ENCODE measurements at regions not wholly inside any gene's neighbourhood (a gene's known extent, or its start where the extent isn't known, plus 50 kb on each side); places are given as distances from the start of the nearest gene placed in this dataset.

- peak; percentile 55 for DNase-seq (ENCODE audit: low read depth)
- no peak overlapping the region for H3K4me3 ChIP-seq (ENCODE audit: low read depth, low read length)
- no peak for TF ChIP-seq CTCF (IDR thresholded peaks at IDR 0.05; ENCODE audit: insufficient read depth, low read depth, low read length, missing control alignments)
Observed at GRCh38 chr3:72474775-72475174, 373.5 kb downstream of the SHQ1 start.

DNA sequence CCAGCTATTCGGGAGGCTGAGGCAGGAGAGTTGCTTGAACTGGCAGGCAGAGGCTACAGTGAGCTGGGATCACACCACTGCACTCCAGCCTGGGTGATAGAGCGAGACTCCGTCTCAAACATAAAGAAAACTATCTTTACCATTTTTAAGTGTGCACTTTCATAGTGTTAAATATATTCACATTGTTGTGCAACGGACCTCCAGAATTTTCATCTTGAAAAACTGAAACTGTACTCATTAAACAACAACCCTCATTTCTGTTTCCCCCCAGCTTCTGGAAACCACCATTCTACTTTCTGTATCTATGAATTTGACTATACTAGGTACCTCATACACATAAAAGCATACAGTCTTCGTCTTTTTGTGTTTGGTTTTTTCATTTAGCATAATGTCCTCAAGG, 375.1 kb downstream of the SHQ1 start:
- DNase-seq (ENCODE audit: low read depth) = peak; percentile 78
- no peak for TF ChIP-seq CTCF (IDR thresholded peaks at IDR 0.05; ENCODE audit: insufficient read depth, low read depth, low read length, missing control alignments)
- no peak overlapping the region for H3K4me3 ChIP-seq (ENCODE audit: low read depth, low read length)

DNA sequence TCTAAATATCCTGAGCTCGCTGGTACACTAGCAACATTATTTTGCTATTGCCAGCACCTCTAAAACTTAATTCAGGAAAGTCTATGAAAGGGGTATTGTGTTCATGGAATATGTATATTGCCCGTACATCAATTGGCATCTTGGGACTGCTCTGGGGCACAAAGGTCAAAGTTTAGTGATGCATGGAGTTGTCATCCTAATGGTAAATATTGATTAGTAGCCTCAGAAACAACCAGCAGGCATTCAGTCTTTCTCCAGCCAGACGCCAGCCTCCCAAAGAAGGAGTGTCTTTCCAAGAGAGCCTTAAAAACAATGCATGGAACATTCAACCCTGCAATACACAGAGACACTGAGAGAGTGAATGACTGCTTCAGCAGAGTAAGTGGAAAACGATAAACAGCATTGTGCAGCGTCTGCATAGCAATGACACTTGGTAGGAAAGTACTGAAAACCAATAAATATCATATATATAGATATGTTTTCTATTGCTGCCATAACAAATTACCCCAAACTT, 377.3 kb downstream of the SHQ1 start:
- DNase-seq (ENCODE audit: low read depth) = no peak
- no peak overlapping the region for H3K4me3 ChIP-seq (ENCODE audit: low read depth, low read length)
- TF ChIP-seq CTCF (IDR thresholded peaks at IDR 0.05; ENCODE audit: insufficient read depth, low read depth, low read length, missing control alignments) = no peak

DNA sequence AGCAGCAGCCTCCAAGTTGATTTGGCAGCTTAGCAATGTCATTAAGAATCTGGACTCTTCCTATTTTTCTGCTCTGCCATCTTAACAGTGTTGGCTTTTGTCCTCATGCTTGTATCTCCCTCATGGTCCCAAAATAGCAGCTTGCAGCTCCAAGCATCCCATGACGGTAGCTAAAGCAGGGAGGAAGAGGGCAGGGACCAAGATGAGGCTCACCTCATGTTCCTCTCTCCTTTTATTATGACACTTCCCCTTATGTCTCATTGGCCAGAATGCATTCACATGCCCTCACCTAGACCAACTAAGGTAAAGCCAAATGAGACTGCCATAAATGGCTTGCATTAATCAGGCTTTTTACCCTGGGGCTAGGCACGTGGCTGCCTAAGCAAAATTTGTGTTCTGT, 382.4 kb downstream of the SHQ1 start:
- no peak for TF ChIP-seq CTCF (IDR thresholded peaks at IDR 0.05; ENCODE audit: insufficient read depth, low read depth, low read length, missing control alignments)
- no peak for DNase-seq (ENCODE audit: low read depth)

GRCh38 chr3:72463083-72463482, 385.2 kb downstream of the SHQ1 start:
- no peak overlapping the region for H3K4me3 ChIP-seq (ENCODE audit: low read depth, low read length)
- TF ChIP-seq CTCF (IDR thresholded peaks at IDR 0.05; ENCODE audit: insufficient read depth, low read depth, low read length, missing control alignments) = no peak
- DNase-seq (ENCODE audit: low read depth) = no peak

More for the DNA sequence above, 382.4 kb downstream of the SHQ1 start:
- H3K4me3 ChIP-seq (ENCODE audit: low read depth, low read length) = no peak overlapping the region

DNA sequence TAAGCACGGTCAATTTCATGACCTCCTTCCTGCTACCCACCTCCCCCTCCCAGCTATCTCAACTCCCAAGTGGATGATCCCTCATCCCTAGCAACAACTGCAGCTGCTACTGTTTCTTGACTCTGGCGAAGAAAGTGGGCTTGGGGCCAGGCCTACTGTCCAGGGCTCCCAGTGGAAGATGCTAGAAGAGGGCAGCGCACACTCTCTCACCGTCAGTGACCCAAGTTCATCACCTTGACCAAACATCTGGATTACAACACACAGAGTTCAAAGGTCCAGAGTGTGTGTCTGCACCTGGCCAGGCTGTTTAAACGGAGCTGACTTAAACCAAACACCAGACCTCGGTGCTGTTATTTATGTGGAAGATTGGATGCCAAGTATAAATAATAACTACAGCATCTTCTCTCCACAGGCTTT, 385.6 kb downstream of the SHQ1 start:
- DNase-seq (ENCODE audit: low read depth) = no peak
- H3K4me3 ChIP-seq (ENCODE audit: low read depth, low read length) = no peak overlapping the region
- no peak for TF ChIP-seq CTCF (IDR thresholded peaks at IDR 0.05; ENCODE audit: insufficient read depth, low read depth, low read length, missing control alignments)

- TF ChIP-seq CTCF (IDR thresholded peaks at IDR 0.05; ENCODE audit: insufficient read depth, low read depth, low read length, missing control alignments) = no peak
- no peak for DNase-seq (ENCODE audit: low read depth)
- H3K4me3 ChIP-seq (ENCODE audit: low read depth, low read length) = no peak overlapping the region
Observed at GRCh38 chr3:72461787-72462186, 386.5 kb downstream of the SHQ1 start.

Measured in GM12865 (cell line).